Liver (tissue), 8 donors: ENCODE measurements at regions not wholly inside any gene's neighbourhood (a gene's known extent, or its start where the extent isn't known, plus 50 kb on each side); places are given as distances from the start of the nearest gene placed in this dataset.

ENCODE experiments used
- DNase-seq: peaks from one replicate; pipeline ENCODE4 v3.0.0-alpha.2; 2017; ENCODE audit warnings: low spot score
- H3K27ac ChIP-seq, 2 donors: one replicate each; pipeline ENCODE4 v1.7.0; 2013; ENCODE audit warnings: inconsistent platforms in 2 of 2, low read length in 2 of 2, control low read depth in 1 of 2, low read depth in 1 of 2, mild to moderate bottlenecking in 1 of 2
- H3K27me3 ChIP-seq, 4 donors: one replicate each; pipeline versions ENCODE4 v1.6.1 to v1.7.0; 2013; ENCODE audit warnings: low read length in 3 of 4, inconsistent platforms in 1 of 4, mild to moderate bottlenecking in 1 of 4, moderate library complexity in 1 of 4; ENCODE audit not compliant: control insufficient read depth in 4 of 4, insufficient read depth in 4 of 4
- H3K36me3 ChIP-seq, 4 donors: one replicate each; pipeline versions ENCODE4 v1.6.1 to v1.7.0; 2013; ENCODE audit warnings: low read length in 3 of 4, mild to moderate bottlenecking in 3 of 4, low read depth in 1 of 4, moderate library complexity in 1 of 4; ENCODE audit not compliant: control insufficient read depth in 4 of 4, insufficient read depth in 3 of 4
- H3K4me1 ChIP-seq, 4 donors: one replicate each; pipeline versions ENCODE4 v1.6.1 to v1.7.0; 2013; ENCODE audit warnings: low read length in 3 of 4, mild to moderate bottlenecking in 3 of 4, moderate library complexity in 1 of 4; ENCODE audit not compliant: control insufficient read depth in 4 of 4, insufficient read depth in 4 of 4
- H3K4me3 ChIP-seq, 3 donors: one replicate each; pipeline versions ENCODE4 v1.6.1 to v1.7.0; 2013; ENCODE audit warnings: low read length in 3 of 3, control low read depth in 1 of 3, low read depth in 1 of 3, mild to moderate bottlenecking in 1 of 3
- H3K9ac ChIP-seq, 2 donors: one replicate each; pipeline ENCODE4 v1.7.0; 2013; ENCODE audit warnings: low read length in 2 of 2, mild to moderate bottlenecking in 2 of 2, moderate library complexity in 2 of 2, control low read depth in 1 of 2, low read depth in 1 of 2
- H3K9me3 ChIP-seq, 4 donors: one replicate each; pipeline versions ENCODE4 v1.6.1 to v1.7.0; 2013; ENCODE audit warnings: low read length in 3 of 4; ENCODE audit not compliant: control insufficient read depth in 4 of 4
- EGR1 ChIP-seq, 2 donors: IDR thresholded peaks; 2 replicates each; pipeline ENCODE4 v1.6.1; 2016 to 2018; ENCODE audit warnings: antibody characterized with exemption in 2 of 2, low read depth in 2 of 2
- FOXA1 ChIP-seq: IDR thresholded peaks from 2 replicates; pipeline ENCODE4 v1.6.1; 2016; ENCODE audit warnings: antibody characterized with exemption
- FOXA2 ChIP-seq: IDR thresholded peaks from 2 replicates; pipeline ENCODE4 v1.6.1; 2016; ENCODE audit warnings: antibody characterized with exemption
- HNF4A ChIP-seq, 2 donors: conservative IDR thresholded peaks; 2 replicates each; pipeline ENCODE4 v1.6.1; 2016; ENCODE audit warnings: antibody characterized with exemption in 2 of 2, mild to moderate bottlenecking in 2 of 2
- HNF4G ChIP-seq: IDR thresholded peaks from 2 replicates; pipeline ENCODE4 v1.6.1; 2016; ENCODE audit warnings: antibody characterized with exemption
- NR2F2 ChIP-seq: IDR thresholded peaks from 2 replicates; pipeline ENCODE4 v1.6.1; 2016; ENCODE audit warnings: antibody characterized with exemption
- RAD21 ChIP-seq, 2 donors: IDR thresholded peaks; 2 replicates each; pipeline ENCODE4 v1.6.1; 2016; ENCODE audit warnings: antibody characterized with exemption in 2 of 2, mild to moderate bottlenecking in 2 of 2
- RXRA ChIP-seq, 2 donors: IDR thresholded peaks; 2 replicates each; pipeline ENCODE4 v1.6.1; 2017 to 2018; ENCODE audit warnings: antibody characterized with exemption in 2 of 2, mild to moderate bottlenecking in 1 of 2
- SP1 ChIP-seq: IDR thresholded peaks from 2 replicates; pipeline ENCODE4 v1.6.1; 2018; ENCODE audit warnings: antibody characterized with exemption, mild to moderate bottlenecking
- YY1 ChIP-seq: IDR thresholded peaks from 2 replicates; pipeline ENCODE4 v1.6.1; 2016; ENCODE audit warnings: antibody characterized with exemption, mild to moderate bottlenecking
- WGBS: extraction: QIAGEN DNeasy Blood & Tissue Kit; methylation state at CpG from one replicate; pipeline ENCODE4 v1.1.7; 2013; 5-methylcytosine and 5-hydroxymethylcytosine counted together
- TF ChIP-seq, protein P1 (sequence below): IDR thresholded peaks from 2 replicates; pipeline ENCODE4 v1.6.1; 2016; ENCODE audit warnings: antibody characterized with exemption
- TF ChIP-seq, protein P2 (sequence below): fragments of 150-350 bp; IDR thresholded peaks from 2 replicates; pipeline ENCODE4 v1.5.1; 2017; ENCODE audit warnings: improper control_type of control experiment, low read depth, low read length; ENCODE audit not compliant: missing input control
- TF ChIP-seq, protein P3 (sequence below): IDR thresholded peaks from 2 replicates; pipeline ENCODE4 v1.6.1; 2016; ENCODE audit warnings: antibody characterized with exemption
- TF ChIP-seq, protein P4 (sequence below): IDR thresholded peaks from 2 replicates; pipeline ENCODE4 v1.6.1; 2016; ENCODE audit warnings: antibody characterized with exemption, mild to moderate bottlenecking
- TF ChIP-seq, protein P5 (sequence below): IDR thresholded peaks from 2 replicates; pipeline ENCODE4 v1.6.1; 2016; ENCODE audit warnings: antibody characterized with exemption
- donor health status: healthy.
- donor health status: healthy.
- donor health status: healthy.
- donor health status: healthy.
- donor health status: healthy.

DNA sequence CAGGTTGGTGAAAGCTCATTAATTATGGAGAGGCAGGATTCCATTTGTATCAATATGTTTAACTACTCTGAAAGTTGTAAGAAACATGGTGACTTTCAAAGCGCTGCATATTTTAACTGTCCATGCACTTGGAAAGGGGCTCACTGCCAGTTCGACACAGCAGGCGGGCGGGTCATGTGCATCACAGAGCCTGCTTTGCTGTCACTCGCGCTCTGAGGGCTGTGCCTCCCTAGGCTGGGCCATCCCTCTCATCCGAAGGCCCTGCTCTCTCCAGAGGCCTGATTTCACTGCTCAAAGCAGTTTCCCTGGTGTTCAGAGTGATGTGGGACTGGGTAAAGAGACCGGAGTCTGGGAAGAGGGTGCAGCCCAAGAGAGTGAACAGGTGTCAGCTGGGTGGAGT, 422.0 kb upstream of the MON1B start (continued):
- TF ChIP-seq, protein P1, sequence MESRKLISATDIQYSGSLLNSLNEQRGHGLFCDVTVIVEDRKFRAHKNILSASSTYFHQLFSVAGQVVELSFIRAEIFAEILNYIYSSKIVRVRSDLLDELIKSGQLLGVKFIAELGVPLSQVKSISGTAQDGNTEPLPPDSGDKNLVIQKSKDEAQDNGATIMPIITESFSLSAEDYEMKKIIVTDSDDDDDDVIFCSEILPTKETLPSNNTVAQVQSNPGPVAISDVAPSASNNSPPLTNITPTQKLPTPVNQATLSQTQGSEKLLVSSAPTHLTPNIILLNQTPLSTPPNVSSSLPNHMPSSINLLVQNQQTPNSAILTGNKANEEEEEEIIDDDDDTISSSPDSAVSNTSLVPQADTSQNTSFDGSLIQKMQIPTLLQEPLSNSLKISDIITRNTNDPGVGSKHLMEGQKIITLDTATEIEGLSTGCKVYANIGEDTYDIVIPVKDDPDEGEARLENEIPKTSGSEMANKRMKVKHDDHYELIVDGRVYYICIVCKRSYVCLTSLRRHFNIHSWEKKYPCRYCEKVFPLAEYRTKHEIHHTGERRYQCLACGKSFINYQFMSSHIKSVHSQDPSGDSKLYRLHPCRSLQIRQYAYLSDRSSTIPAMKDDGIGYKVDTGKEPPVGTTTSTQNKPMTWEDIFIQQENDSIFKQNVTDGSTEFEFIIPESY = no peak
- TF ChIP-seq FOXA2 = no peak
- no peak for TF ChIP-seq SP1

DNA sequence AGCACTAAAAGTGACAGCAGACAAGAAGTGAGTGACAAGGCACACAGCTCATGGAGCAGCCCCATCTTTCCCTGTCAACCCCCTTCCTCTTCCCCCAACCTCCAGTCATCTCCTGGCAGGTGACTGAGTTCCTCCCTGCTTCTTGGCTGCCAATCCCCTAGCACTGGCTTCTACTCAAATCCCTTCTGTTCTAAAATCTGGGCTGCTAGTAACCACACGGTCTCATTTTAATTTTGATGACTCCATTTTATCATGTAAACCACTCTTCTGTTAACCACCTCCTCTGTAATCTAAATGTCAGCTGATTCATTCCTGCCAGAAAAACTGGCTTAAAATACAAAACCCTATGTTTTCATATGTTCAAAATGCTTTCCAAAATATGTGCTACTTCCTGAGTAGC, 419.8 kb upstream of the MON1B start:
- Histone ChIP-seq H3K9me3 (no peaks in the 10 kb centered on the region), H3K36me3 (no peaks in the 10 kb centered on the region), H3K9ac (no peak overlapping the region), H3K27me3 (no peaks in the 10 kb centered on the region), H3K4me3 (no peak overlapping the region), H3K27ac (no peak overlapping the region), H3K4me1 (no peaks in the 10 kb centered on the region)
- 74% methylated on average over 1 of the region's 1 CpG for WGBS
- TF ChIP-seq, protein P2, sequence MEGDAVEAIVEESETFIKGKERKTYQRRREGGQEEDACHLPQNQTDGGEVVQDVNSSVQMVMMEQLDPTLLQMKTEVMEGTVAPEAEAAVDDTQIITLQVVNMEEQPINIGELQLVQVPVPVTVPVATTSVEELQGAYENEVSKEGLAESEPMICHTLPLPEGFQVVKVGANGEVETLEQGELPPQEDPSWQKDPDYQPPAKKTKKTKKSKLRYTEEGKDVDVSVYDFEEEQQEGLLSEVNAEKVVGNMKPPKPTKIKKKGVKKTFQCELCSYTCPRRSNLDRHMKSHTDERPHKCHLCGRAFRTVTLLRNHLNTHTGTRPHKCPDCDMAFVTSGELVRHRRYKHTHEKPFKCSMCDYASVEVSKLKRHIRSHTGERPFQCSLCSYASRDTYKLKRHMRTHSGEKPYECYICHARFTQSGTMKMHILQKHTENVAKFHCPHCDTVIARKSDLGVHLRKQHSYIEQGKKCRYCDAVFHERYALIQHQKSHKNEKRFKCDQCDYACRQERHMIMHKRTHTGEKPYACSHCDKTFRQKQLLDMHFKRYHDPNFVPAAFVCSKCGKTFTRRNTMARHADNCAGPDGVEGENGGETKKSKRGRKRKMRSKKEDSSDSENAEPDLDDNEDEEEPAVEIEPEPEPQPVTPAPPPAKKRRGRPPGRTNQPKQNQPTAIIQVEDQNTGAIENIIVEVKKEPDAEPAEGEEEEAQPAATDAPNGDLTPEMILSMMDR = no peak
- TF ChIP-seq NR2F2 (no peak), FOXA1 (no peak), RAD21 (IDR thresholded peaks at IDR 0.05) (no peak), FOXA2 (no peak), EGR1 (IDR thresholded peaks at IDR 0.05; ENCODE audit: low read depth in 2 of 2) (no peak), HNF4A (conservative IDR thresholded peaks at IDR 0.05) (no peak), HNF4G (no peak), RXRA (IDR thresholded peaks at IDR 0.05) (no peak), YY1 (no peak)
- TF ChIP-seq, protein P3, sequence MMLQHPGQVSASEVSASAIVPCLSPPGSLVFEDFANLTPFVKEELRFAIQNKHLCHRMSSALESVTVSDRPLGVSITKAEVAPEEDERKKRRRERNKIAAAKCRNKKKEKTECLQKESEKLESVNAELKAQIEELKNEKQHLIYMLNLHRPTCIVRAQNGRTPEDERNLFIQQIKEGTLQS = no peak
- TF ChIP-seq, protein P1 = no peak
- TF ChIP-seq, protein P4, sequence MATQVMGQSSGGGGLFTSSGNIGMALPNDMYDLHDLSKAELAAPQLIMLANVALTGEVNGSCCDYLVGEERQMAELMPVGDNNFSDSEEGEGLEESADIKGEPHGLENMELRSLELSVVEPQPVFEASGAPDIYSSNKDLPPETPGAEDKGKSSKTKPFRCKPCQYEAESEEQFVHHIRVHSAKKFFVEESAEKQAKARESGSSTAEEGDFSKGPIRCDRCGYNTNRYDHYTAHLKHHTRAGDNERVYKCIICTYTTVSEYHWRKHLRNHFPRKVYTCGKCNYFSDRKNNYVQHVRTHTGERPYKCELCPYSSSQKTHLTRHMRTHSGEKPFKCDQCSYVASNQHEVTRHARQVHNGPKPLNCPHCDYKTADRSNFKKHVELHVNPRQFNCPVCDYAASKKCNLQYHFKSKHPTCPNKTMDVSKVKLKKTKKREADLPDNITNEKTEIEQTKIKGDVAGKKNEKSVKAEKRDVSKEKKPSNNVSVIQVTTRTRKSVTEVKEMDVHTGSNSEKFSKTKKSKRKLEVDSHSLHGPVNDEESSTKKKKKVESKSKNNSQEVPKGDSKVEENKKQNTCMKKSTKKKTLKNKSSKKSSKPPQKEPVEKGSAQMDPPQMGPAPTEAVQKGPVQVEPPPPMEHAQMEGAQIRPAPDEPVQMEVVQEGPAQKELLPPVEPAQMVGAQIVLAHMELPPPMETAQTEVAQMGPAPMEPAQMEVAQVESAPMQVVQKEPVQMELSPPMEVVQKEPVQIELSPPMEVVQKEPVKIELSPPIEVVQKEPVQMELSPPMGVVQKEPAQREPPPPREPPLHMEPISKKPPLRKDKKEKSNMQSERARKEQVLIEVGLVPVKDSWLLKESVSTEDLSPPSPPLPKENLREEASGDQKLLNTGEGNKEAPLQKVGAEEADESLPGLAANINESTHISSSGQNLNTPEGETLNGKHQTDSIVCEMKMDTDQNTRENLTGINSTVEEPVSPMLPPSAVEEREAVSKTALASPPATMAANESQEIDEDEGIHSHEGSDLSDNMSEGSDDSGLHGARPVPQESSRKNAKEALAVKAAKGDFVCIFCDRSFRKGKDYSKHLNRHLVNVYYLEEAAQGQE = no peak
- TF ChIP-seq, protein P5, sequence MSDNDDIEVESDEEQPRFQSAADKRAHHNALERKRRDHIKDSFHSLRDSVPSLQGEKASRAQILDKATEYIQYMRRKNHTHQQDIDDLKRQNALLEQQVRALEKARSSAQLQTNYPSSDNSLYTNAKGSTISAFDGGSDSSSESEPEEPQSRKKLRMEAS = no peak
- no peak for DNase-seq
